GM12875 (cell line): ENCODE measurements at regions not wholly inside any gene's neighbourhood (a gene's known extent, or its start where the extent isn't known, plus 50 kb on each side); places are given as distances from the start of the nearest gene placed in this dataset.

Source experiments
- H3K4me3 ChIP-seq: one replicate; pipeline ENCODE4 v1.5.1; 2011; ENCODE audit warnings: low read depth, low read length, control low read depth
- CTCF ChIP-seq: IDR thresholded peaks from 2 replicates; pipeline ENCODE4 v1.5.1; 2011; ENCODE audit warnings: low read depth, mild to moderate bottlenecking, control low read depth, inconsistent platforms, low read length, moderate library complexity, borderline replicate concordance; ENCODE audit not compliant: insufficient read depth

DNA sequence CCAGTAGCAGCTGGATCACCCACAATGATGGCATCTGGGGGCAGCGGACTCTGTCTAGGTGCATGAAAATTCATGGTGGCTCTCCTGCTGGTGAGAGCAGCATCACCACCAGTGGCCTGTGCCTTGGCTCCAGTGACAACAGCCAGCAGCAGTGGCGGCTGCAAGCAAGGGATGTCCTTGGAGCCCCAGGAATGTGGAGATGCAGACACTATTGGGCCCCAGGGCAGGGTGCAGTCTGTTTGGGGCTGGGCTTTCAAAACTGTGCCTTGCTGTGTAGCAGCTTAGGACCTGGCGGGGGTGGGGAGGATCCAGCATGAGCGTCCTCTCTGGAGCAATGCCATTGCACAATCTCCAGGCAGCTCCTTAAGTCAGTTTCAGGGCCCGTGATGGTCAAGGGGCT is 199.7 kb downstream of the CHD9NB start:
- no peak overlapping the region for H3K4me3 ChIP-seq
- TF ChIP-seq CTCF: no peak

DNA sequence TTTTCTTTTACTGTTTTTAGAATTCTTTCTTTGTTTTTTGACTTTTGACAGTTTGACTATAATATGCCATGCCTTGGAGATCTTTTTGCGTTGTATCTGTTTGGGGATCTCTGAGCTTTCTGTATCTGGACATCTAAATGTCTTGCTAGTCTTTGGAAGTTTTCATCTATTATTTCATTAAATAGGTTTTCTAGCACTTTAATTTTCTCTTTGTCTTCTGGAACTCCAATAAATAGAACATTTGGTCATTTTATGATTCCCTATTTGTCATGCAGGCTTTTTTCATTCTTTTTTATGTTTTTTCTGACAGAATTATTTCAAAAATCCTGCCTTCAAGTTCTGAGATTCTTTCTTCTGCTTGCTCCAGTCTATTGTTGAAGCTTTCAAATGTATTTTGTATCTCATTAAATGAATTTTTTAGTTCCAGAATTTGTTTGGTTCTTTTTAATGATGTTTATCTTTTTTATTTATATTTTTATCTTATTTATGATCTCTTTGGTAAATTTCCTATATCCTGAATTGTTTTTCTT is 201.4 kb downstream of the CHD9NB start:
- no peak for TF ChIP-seq CTCF
- no peak overlapping the region for H3K4me3 ChIP-seq

- TF ChIP-seq CTCF: no peak
- no peak overlapping the region for H3K4me3 ChIP-seq
Measured at GRCh38 chr16:52843381-52843780, 209.3 kb downstream of the CHD9NB start.

- H3K4me3 ChIP-seq: no peak overlapping the region
- TF ChIP-seq CTCF: no peak
Measured at GRCh38 chr16:52837251-52837650, 215.4 kb downstream of the CHD9NB start.

GRCh38 chr16:52834736-52835465 is 217.8 kb downstream of the CHD9NB start:
- TF ChIP-seq CTCF: no peak
- H3K4me3 ChIP-seq: no peak overlapping the region

DNA sequence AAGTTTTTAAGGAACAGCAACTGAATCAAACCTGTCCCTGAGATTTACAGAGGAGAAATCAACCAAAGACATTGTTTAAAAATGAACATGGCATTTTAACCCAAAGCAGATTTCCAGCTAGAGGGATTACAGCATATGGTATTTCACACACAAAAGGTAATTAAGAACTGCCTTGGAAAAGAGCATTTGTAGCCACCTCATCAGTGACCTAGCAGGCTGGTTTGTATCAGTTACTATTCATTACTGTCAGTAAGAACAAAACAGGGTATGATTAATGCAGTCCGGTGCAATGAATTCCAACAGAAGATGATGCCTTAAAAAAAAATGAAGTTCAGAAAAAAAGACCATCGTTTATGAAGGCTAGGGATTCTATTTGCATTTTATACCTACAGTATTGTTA is 219.9 kb downstream of the CHD9NB start:
- no peak overlapping the region for H3K4me3 ChIP-seq
- TF ChIP-seq CTCF: no peak

DNA sequence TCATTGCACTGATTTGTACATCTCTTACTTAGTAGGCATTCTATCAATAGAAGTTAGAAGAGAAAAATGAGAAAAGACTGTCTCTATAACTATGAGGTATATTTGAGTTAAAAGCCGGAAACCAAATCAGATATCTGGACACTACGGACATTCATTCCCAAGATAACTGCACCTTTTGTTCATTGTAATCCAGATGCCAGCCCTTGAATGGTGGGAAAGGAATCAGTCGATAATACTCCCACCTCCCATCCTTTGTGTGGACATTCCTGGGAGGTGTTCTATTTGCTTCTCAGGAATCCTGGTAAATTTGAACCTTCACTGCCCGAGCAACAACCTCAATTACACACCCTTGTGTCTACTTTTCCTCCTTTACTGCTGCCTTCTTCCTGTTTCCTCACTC is 225.2 kb downstream of the CHD9NB start:
- no peak overlapping the region for H3K4me3 ChIP-seq
- no peak for TF ChIP-seq CTCF
